ENCODE measurements at regions not wholly inside any gene's neighbourhood (a gene's known extent, or its start where the extent isn't known, plus 50 kb on each side); places are given as distances from the start of the nearest gene placed in this dataset.

GRCh38 chr2:224178056-224178455 is 139.0 kb upstream of the SERPINE2 start:
- DNase-seq (ENCODE audit: low read depth) = no peak
- CTCF ChIA-PET = interaction anchor here (1.2 to 1.4 kb wide), 3 partner anchors 13 to 184 kb away, joined by 3 read pairs; no protein-coding TSS in a partner anchor
- no peak overlapping the region for H3K4me3 ChIP-seq (ENCODE audit: low read depth, low read length)
- no peaks in the 10 kb centered on the region for H3K27me3 ChIP-seq (ENCODE audit: control insufficient read depth, insufficient read depth, low read length)
- no peaks in the 10 kb centered on the region for H3K36me3 ChIP-seq (ENCODE audit: control insufficient read depth, insufficient read depth, low read length)
- no peak for TF ChIP-seq CTCF (IDR thresholded peaks at IDR 0.05; ENCODE audit: insufficient read depth, low read depth, low read length)
- POLR2A ChIA-PET = no interaction called here

GRCh38 chr2:224175538-224175937 is 136.5 kb upstream of the SERPINE2 start:
- POLR2A ChIA-PET = no interaction called here

GRCh38 chr2:224174990-224175389 is 135.9 kb upstream of the SERPINE2 start:
- H3K4me3 ChIP-seq (ENCODE audit: low read depth, low read length) = no peak overlapping the region
- no peaks in the 10 kb centered on the region for H3K36me3 ChIP-seq (ENCODE audit: control insufficient read depth, insufficient read depth, low read length)
- no peaks in the 10 kb centered on the region for H3K27me3 ChIP-seq (ENCODE audit: control insufficient read depth, insufficient read depth, low read length)
- POLR2A ChIA-PET = no interaction called here
- no peak for TF ChIP-seq CTCF (IDR thresholded peaks at IDR 0.05; ENCODE audit: insufficient read depth, low read depth, low read length)
- no peak for DNase-seq (ENCODE audit: low read depth)
- CTCF ChIA-PET = interaction anchor here (0.8 to 2.1 kb wide), 2 partner anchors 8 to 9 kb away, joined by 3 to 5 read pairs; no protein-coding TSS in a partner anchor

More at GRCh38 chr2:224175538-224175937, 136.5 kb upstream of the SERPINE2 start:
- CTCF ChIA-PET = interaction anchor here (2.1 kb wide), 1 partner anchor 8 kb away, joined by 5 read pairs; no protein-coding TSS in a partner anchor
- DNase-seq (ENCODE audit: low read depth) = no peak
- Histone ChIP-seq H3K27me3 (ENCODE audit: control insufficient read depth, insufficient read depth, low read length) (no peaks in the 10 kb centered on the region), H3K4me3 (ENCODE audit: low read depth, low read length) (no peak overlapping the region), H3K36me3 (ENCODE audit: control insufficient read depth, insufficient read depth, low read length) (no peaks in the 10 kb centered on the region)
- TF ChIP-seq CTCF (IDR thresholded peaks at IDR 0.05; ENCODE audit: insufficient read depth, low read depth, low read length) = no peak

GRCh38 chr2:224174521-224174920 is 135.4 kb upstream of the SERPINE2 start:
- Histone ChIP-seq H3K27me3 (ENCODE audit: control insufficient read depth, insufficient read depth, low read length) (no peaks in the 10 kb centered on the region), H3K4me3 (ENCODE audit: low read depth, low read length) (no peak overlapping the region), H3K36me3 (ENCODE audit: control insufficient read depth, insufficient read depth, low read length) (no peaks in the 10 kb centered on the region)
- POLR2A ChIA-PET = no interaction called here
- DNase-seq (ENCODE audit: low read depth) = no peak
- TF ChIP-seq CTCF (IDR thresholded peaks at IDR 0.05; ENCODE audit: insufficient read depth, low read depth, low read length) = no peak
- CTCF ChIA-PET = interaction anchor here (0.8 to 2.1 kb wide), 2 partner anchors 8 to 9 kb away, joined by 3 to 5 read pairs; no protein-coding TSS in a partner anchor

GRCh38 chr2:224173933-224174332 is 134.8 kb upstream of the SERPINE2 start:
- TF ChIP-seq CTCF (IDR thresholded peaks at IDR 0.05; ENCODE audit: insufficient read depth, low read depth, low read length) = no peak
- Histone ChIP-seq H3K36me3 (ENCODE audit: control insufficient read depth, insufficient read depth, low read length) (no peaks in the 10 kb centered on the region), H3K27me3 (ENCODE audit: control insufficient read depth, insufficient read depth, low read length) (no peaks in the 10 kb centered on the region), H3K4me3 (ENCODE audit: low read depth, low read length) (no peak overlapping the region)
- no peak for DNase-seq (ENCODE audit: low read depth)
- POLR2A ChIA-PET = no interaction called here
- CTCF ChIA-PET = interaction anchor here (2.1 kb wide), 1 partner anchor 10 kb away, joined by 5 read pairs; no protein-coding TSS in a partner anchor
